IMR-90 (cell line): ENCODE measurements at regions not wholly inside any gene's neighbourhood (a gene's known extent, or its start where the extent isn't known, plus 50 kb on each side); places are given as distances from the start of the nearest gene placed in this dataset.

Experiments
- ATAC-seq: fragments of 200-7000 bp; cut with Tn5 transposase; 2 replicates; pipeline ENCODE4 v1.9.1; 2020; ENCODE audit warnings: low read depth, mild to moderate bottlenecking, moderate library complexity
- BruUV-seq: library from RNA; stranded (reverse); fragments of 400-500 nt; replicated peaks from 2 replicates; lab custom pipeline; 2021; lab: Mats Ljungman, UMichigan
- CTCF ChIA-PET: fragments of 300-600 bp; formaldehyde crosslinking; extraction: SDS; loops from one replicate; lab custom pipeline; 2021; ENCODE audit warnings: antibody characterized with exemption; lab: Yijun Ruan, JAX
- POLR2A ChIA-PET: fragments of 300-600 bp; sonication (Branson Sonifier 250); formaldehyde crosslinking; loops from one replicate; lab custom pipeline; 2022; ENCODE audit warnings: antibody characterized with exemption; ENCODE audit not compliant: unreplicated experiment; lab: Charles Lee
- DNase-seq: peaks from one replicate; pipeline ENCODE4 v3.0.0; 2013
- H2AFZ ChIP-seq: replicated peaks from 2 replicates; pipeline ENCODE3; 2013; ENCODE audit warnings: low read length, mild to moderate bottlenecking; ENCODE audit not compliant: poor library complexity
- H2AK5ac ChIP-seq: 2 replicates; pipeline ENCODE4 v1.6.1; 2013; ENCODE audit warnings: low read depth, low read length, inconsistent platforms
- H2AK9ac ChIP-seq: replicated peaks from 2 replicates; pipeline ENCODE3; 2013; ENCODE audit warnings: mild to moderate bottlenecking, low read depth, low read length, moderate library complexity; ENCODE audit not compliant: poor library complexity
- H2BK120ac ChIP-seq: 2 replicates; pipeline ENCODE4 v1.6.1; 2013; ENCODE audit warnings: low read depth, low read length, inconsistent platforms
- H2BK15ac ChIP-seq: 3 replicates; pipeline ENCODE4 v1.6.1; 2013; ENCODE audit warnings: low read depth, low read length, inconsistent platforms
- H2BK20ac ChIP-seq: 2 replicates; pipeline ENCODE4 v1.6.1; 2013; ENCODE audit warnings: low read depth, mild to moderate bottlenecking, inconsistent platforms, low read length, moderate library complexity
- H2BK5ac ChIP-seq: 2 replicates; pipeline ENCODE4 v1.6.1; 2013; ENCODE audit warnings: mild to moderate bottlenecking, low read depth, low read length, inconsistent platforms; ENCODE audit not compliant: poor library complexity, severe bottlenecking
- H3K14ac ChIP-seq: replicated peaks from 2 replicates; pipeline ENCODE4 v1.6.1; 2013; ENCODE audit warnings: low read depth, low read length, inconsistent platforms
- H3K18ac ChIP-seq: 2 replicates; pipeline ENCODE4 v1.6.1; 2013; ENCODE audit warnings: low read depth, low read length, control low read depth
- H3K23ac ChIP-seq: 2 replicates; pipeline ENCODE4 v1.6.1; 2013; ENCODE audit warnings: low read depth, low read length, inconsistent platforms
- H3K27ac ChIP-seq: 2 replicates; pipeline ENCODE4 v1.5.1; 2013; ENCODE audit warnings: mild to moderate bottlenecking, control low read depth, low read length; ENCODE audit not compliant: insufficient read depth
- H3K27me3 ChIP-seq: 2 replicates; pipeline ENCODE4 v1.6.1; 2013; ENCODE audit warnings: low read length; ENCODE audit not compliant: control insufficient read depth, insufficient read depth
- H3K36me3 ChIP-seq: 2 replicates; pipeline ENCODE4 v1.6.1; 2013; ENCODE audit warnings: low read length, mixed read lengths; ENCODE audit not compliant: control insufficient read depth, insufficient read depth
- H3K4ac ChIP-seq: 2 replicates; pipeline ENCODE4 v1.6.1; 2013; ENCODE audit warnings: low read depth, low read length, inconsistent platforms
- H3K4me1 ChIP-seq: 2 replicates; pipeline ENCODE4 v1.6.1; 2013; ENCODE audit warnings: low read length, mixed read lengths; ENCODE audit not compliant: control insufficient read depth, insufficient read depth
- H3K4me2 ChIP-seq: 2 replicates; pipeline ENCODE4 v1.6.1; 2013; ENCODE audit warnings: low read depth, mild to moderate bottlenecking, control low read depth, low read length, moderate library complexity
- H3K4me3 ChIP-seq: 2 replicates; pipeline ENCODE4 v1.5.1; 2013; ENCODE audit warnings: low read depth, mild to moderate bottlenecking, control low read depth, low read length, moderate library complexity; ENCODE audit not compliant: insufficient read depth
- H3K56ac ChIP-seq: 2 replicates; pipeline ENCODE4 v1.6.1; 2013; ENCODE audit warnings: low read length, inconsistent platforms; ENCODE audit not compliant: insufficient read depth; ENCODE audit errors: extremely low read depth
- H3K79me1 ChIP-seq, 2 experiments: 2 replicates each; pipeline ENCODE4 v1.6.1; 2013; ENCODE audit warnings: low read length in 2 of 2, inconsistent platforms in 1 of 2, low read depth in 1 of 2
- H3K9ac ChIP-seq: 2 replicates; pipeline ENCODE4 v1.6.1; 2013; ENCODE audit warnings: low read depth, low read length, control low read depth
- H3K9me1 ChIP-seq: 2 replicates; pipeline ENCODE4 v1.6.1; 2013; ENCODE audit warnings: low read length, inconsistent platforms; ENCODE audit not compliant: insufficient read depth
- H3K9me3 ChIP-seq: 2 replicates; pipeline ENCODE4 v1.6.1; 2013; ENCODE audit warnings: low read length; ENCODE audit not compliant: control insufficient read depth, insufficient read depth
- H4K20me1 ChIP-seq: 2 replicates; pipeline ENCODE4 v1.6.1; 2013; ENCODE audit warnings: low read length, inconsistent platforms; ENCODE audit not compliant: insufficient read depth
- H4K5ac ChIP-seq: 2 replicates; pipeline ENCODE4 v1.6.1; 2013; ENCODE audit warnings: mild to moderate bottlenecking, low read depth, low read length, control low read depth
- H4K8ac ChIP-seq, 2 experiments: 2 replicates each; pipeline ENCODE4 v1.6.1; 2013; ENCODE audit warnings: low read depth in 2 of 2, low read length in 2 of 2, control low read depth in 1 of 2, inconsistent platforms in 1 of 2
- H4K91ac ChIP-seq: 2 replicates; pipeline ENCODE4 v1.6.1; 2013; ENCODE audit warnings: low read depth, low read length, inconsistent platforms; ENCODE audit not compliant: insufficient read depth
- BHLHE40 ChIP-seq: fragments of 150-350 bp; IDR thresholded peaks from 2 replicates; pipeline ENCODE4 v1.6.1; 2016; ENCODE audit warnings: mild to moderate bottlenecking, low read depth, low read length
- CEBPB ChIP-seq: IDR thresholded peaks from 2 replicates; pipeline ENCODE4 v1.6.1; 2012; ENCODE audit warnings: low read depth, low read length, improper control_type of control experiment
- CHD1 ChIP-seq: IDR thresholded peaks from 2 replicates; pipeline ENCODE4 v1.6.1; 2012; ENCODE audit warnings: low read depth, low read length, improper control_type of control experiment
- CTCF ChIP-seq: conservative IDR thresholded peaks from 2 replicates; pipeline ENCODE4 v1.5.1; 2012; ENCODE audit warnings: mild to moderate bottlenecking, low read depth, low read length, improper control_type of control experiment
- ELK1 ChIP-seq: fragments of 150-350 bp; IDR thresholded peaks from 2 replicates; pipeline ENCODE4 v1.6.1; 2016; ENCODE audit warnings: low read depth, mild to moderate bottlenecking, low read length, moderate library complexity, borderline replicate concordance
- FOS ChIP-seq: fragments of 150-350 bp; IDR thresholded peaks from 2 replicates; pipeline ENCODE4 v1.6.1; 2016; ENCODE audit warnings: low read depth, low read length
- MAZ ChIP-seq: IDR thresholded peaks from 2 replicates; pipeline ENCODE4 v1.6.1; 2012; ENCODE audit warnings: low read depth, mild to moderate bottlenecking, low read length, improper control_type of control experiment, moderate library complexity, borderline replicate concordance
- MXI1 ChIP-seq: IDR thresholded peaks from 2 replicates; pipeline ENCODE4 v1.6.1; 2012; ENCODE audit warnings: low read depth, mild to moderate bottlenecking, low read length, moderate library complexity, borderline replicate concordance
- NFE2L2 ChIP-seq: fragments of 150-350 bp; IDR thresholded peaks from 2 replicates; pipeline ENCODE4 v1.6.1; 2016; ENCODE audit warnings: low read depth, mild to moderate bottlenecking, low read length
- POLR2A ChIP-seq: IDR thresholded peaks from 2 replicates; pipeline ENCODE4 v1.6.1; 2012; ENCODE audit warnings: mild to moderate bottlenecking, low read depth, low read length
- RAD21 ChIP-seq: IDR thresholded peaks from 2 replicates; pipeline ENCODE4 v1.6.1; 2012; ENCODE audit warnings: low read length, improper control_type of control experiment
- RCOR1 ChIP-seq: IDR thresholded peaks from 2 replicates; pipeline ENCODE4 v1.6.1; 2012; ENCODE audit warnings: mild to moderate bottlenecking, low read length, improper control_type of control experiment; ENCODE audit not compliant: insufficient replicate concordance
- RFX5 ChIP-seq: IDR thresholded peaks from 2 replicates; pipeline ENCODE4 v1.8.0; 2012; ENCODE audit warnings: low read depth, mild to moderate bottlenecking, low read length, moderate library complexity
- SMC3 ChIP-seq: fragments of 150-350 bp; IDR thresholded peaks from 2 replicates; pipeline ENCODE4 v1.6.1; 2016; ENCODE audit warnings: low read depth, mild to moderate bottlenecking, antibody characterized with exemption, low read length, moderate library complexity
- WGBS, 2 experiments: methylation state at CpG; one replicate each; pipeline versions ENCODE4 v1.1.5 to v1.1.7; 2013; ENCODE audit warnings: missing lambda C conversion rate in 2 of 2; ENCODE audit not compliant: insufficient read length in 1 of 2; ENCODE audit errors: extremely low coverage in 2 of 2; 5-methylcytosine and 5-hydroxymethylcytosine counted together
- dilution Hi-C: fragments of 300-500 bp; cut with HindIII; formaldehyde crosslinking; loops from one replicate; pipeline ENCODE4 v1.14.3; 2018; ENCODE audit warnings: low sequenced_read_pairs; ENCODE audit not compliant: unreplicated experiment
- in situ Hi-C: fragments of 300-500 bp; cut with MboI; formaldehyde crosslinking; loops from 3 replicates; pipeline ENCODE4 v1.14.3; 2019; ENCODE audit warnings: low sequenced_read_pairs, inconsistent platforms, mixed read lengths
- intact Hi-C: fragments of 100-400 bp; cut with micrococcal nuclease; formaldehyde crosslinking; loops from 2 replicates; pipeline ENCODE4 v1.10.0; 2022
- TF ChIP-seq, protein P1 (sequence below): fragments of 150-350 bp; IDR thresholded peaks from 2 replicates; pipeline ENCODE4 v1.6.1; 2017; ENCODE audit warnings: mild to moderate bottlenecking, antibody characterized with exemption, low read length, low read depth

GRCh38 chr10:43962346-43963191, 313.9 kb upstream of the ZNF32 start:
- H2AK5ac ChIP-seq: peak overlapping the region; percentile 39; the same call in 1 of the 2 replicates
- no peak overlapping the region for H3K9ac ChIP-seq
- no peak overlapping the region for H3K56ac ChIP-seq
- in situ Hi-C loops: no loop called here
- no peak overlapping the region for H3K18ac ChIP-seq
- H3K9me3 ChIP-seq: no peaks in the 10 kb centered on the region
- H4K8ac ChIP-seq: no peak overlapping the region
- no peak overlapping the region for H3K4me2 ChIP-seq
- no peak overlapping the region for H2BK20ac ChIP-seq
- no CpG with 5 or more reads among the region's 11 CpGs for WGBS, 2 experiments
- no peak overlapping the region for H4K5ac ChIP-seq
- CTCF ChIA-PET: interaction anchor here (0.6 kb wide), 2 partner anchors 10 to 1349 kb away, joined by 3 to 8 read pairs; no protein-coding TSS in a partner anchor
- DNase-seq (peak; percentile 68), ATAC-seq (peak; percentile 73)
- intact Hi-C loops: no loop called here
- no peak overlapping the region for H2AK9ac ChIP-seq
- H4K20me1 ChIP-seq: no peaks in the 10 kb centered on the region
- no peak overlapping the region for H2BK120ac ChIP-seq
- H3K14ac ChIP-seq: no peak overlapping the region
- POLR2A ChIA-PET: no interaction called here
- peaks cover 29% of the 10 kb centered on the region for H3K27me3 ChIP-seq
- no peak overlapping the region for H3K27ac ChIP-seq
- no peak overlapping the region for H3K23ac ChIP-seq
- peak overlapping the region; percentile 17 for H2AFZ ChIP-seq
- no peak overlapping the region; the same call in 1 of the 2 replicates for H3K4ac ChIP-seq
- dilution Hi-C loops: no loop called here
- no peak overlapping the region for H4K91ac ChIP-seq
- H3K4me1 ChIP-seq: peaks cover 7% of the 10 kb centered on the region; the same call in 1 of the 2 replicates
- no peak overlapping the region for H3K4me3 ChIP-seq
- H3K79me1 ChIP-seq: no peaks in the 10 kb centered on the region
- no TSS peak for BruUV-seq
- H2BK15ac ChIP-seq: no peak overlapping the region
- H3K9me1 ChIP-seq: peaks cover 8% of the 10 kb centered on the region; the same call in 1 of the 2 replicates
- H3K36me3 ChIP-seq: no peaks in the 10 kb centered on the region
- no peak overlapping the region for H2BK5ac ChIP-seq
- TF ChIP-seq ELK1: no peak
- TF ChIP-seq, protein P1, sequence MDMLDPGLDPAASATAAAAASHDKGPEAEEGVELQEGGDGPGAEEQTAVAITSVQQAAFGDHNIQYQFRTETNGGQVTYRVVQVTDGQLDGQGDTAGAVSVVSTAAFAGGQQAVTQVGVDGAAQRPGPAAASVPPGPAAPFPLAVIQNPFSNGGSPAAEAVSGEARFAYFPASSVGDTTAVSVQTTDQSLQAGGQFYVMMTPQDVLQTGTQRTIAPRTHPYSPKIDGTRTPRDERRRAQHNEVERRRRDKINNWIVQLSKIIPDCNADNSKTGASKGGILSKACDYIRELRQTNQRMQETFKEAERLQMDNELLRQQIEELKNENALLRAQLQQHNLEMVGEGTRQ: no peak
- no peak for TF ChIP-seq SMC3
- TF ChIP-seq RCOR1: no peak
- no peak for TF ChIP-seq NFE2L2
- TF ChIP-seq MXI1: no peak
- TF ChIP-seq CHD1: no peak
- no peak for TF ChIP-seq BHLHE40
- TF ChIP-seq CEBPB: no peak
- TF ChIP-seq FOS: no peak
- no peak for TF ChIP-seq RFX5
- no peak for TF ChIP-seq CTCF
- TF ChIP-seq RAD21: no peak
- TF ChIP-seq MAZ: no peak
- TF ChIP-seq POLR2A: no peak
